OCI-LY1 (cell line): ENCODE measurements at regions not wholly inside any gene's neighbourhood (a gene's known extent, or its start where the extent isn't known, plus 50 kb on each side); places are given as distances from the start of the nearest gene placed in this dataset.

Experiments
- H2AFZ ChIP-seq: fragments of 200-600 bp; sonication (generic), shearing (Covaris generic); 2 replicates; pipeline ENCODE4 v1.6.0; 2014; ENCODE audit warnings: antibody characterized with exemption, mild to moderate bottlenecking, low read length
- H3F3A ChIP-seq: fragments of 200-600 bp; sonication (generic), shearing (Covaris generic); 2 replicates; pipeline ENCODE4 v1.6.0; 2014; ENCODE audit warnings: mild to moderate bottlenecking, antibody characterized with exemption, low read length, moderate library complexity; ENCODE audit not compliant: insufficient read depth
- H3K27ac ChIP-seq: fragments of 200-600 bp; sonication (generic); 2 replicates; pipeline ENCODE4 v1.5.1; 2014; ENCODE audit warnings: low read length, mixed run types, mild to moderate bottlenecking, low read depth; ENCODE audit not compliant: poor library complexity, severe bottlenecking
- H3K27me3 ChIP-seq: fragments of 200-600 bp; sonication (generic); 2 replicates; pipeline ENCODE4 v1.6.0; 2014; ENCODE audit warnings: antibody characterized with exemption, mild to moderate bottlenecking, low read length, moderate library complexity; ENCODE audit not compliant: insufficient read depth
- H3K36me3 ChIP-seq: fragments of 200-600 bp; sonication (generic); 2 replicates; pipeline ENCODE4 v1.6.1; 2014; ENCODE audit warnings: mild to moderate bottlenecking, antibody characterized with exemption, low read length, moderate library complexity, mixed read lengths; ENCODE audit not compliant: insufficient read depth
- H3K4me1 ChIP-seq: fragments of 200-600 bp; sonication (generic); 2 replicates; pipeline ENCODE4 v1.5.1; 2014; ENCODE audit warnings: mild to moderate bottlenecking, low read length, moderate library complexity; ENCODE audit not compliant: insufficient read depth, severe bottlenecking
- H3K4me2 ChIP-seq: fragments of 200-600 bp; sonication (generic), shearing (Covaris generic); 2 replicates; pipeline ENCODE4 v1.6.1; 2014; ENCODE audit warnings: low read length
- H3K4me3 ChIP-seq: fragments of 200-600 bp; sonication (generic); 2 replicates; pipeline ENCODE4 v1.5.1; 2014; ENCODE audit warnings: low read length, low read depth, mild to moderate bottlenecking, mixed read lengths; ENCODE audit not compliant: poor library complexity, severe bottlenecking
- H3K79me2 ChIP-seq: fragments of 200-600 bp; shearing (Covaris generic); 2 replicates; pipeline ENCODE4 v1.6.1; 2016; ENCODE audit warnings: mixed run types, low read length, mixed read lengths; ENCODE audit not compliant: insufficient read depth
- H3K9ac ChIP-seq: fragments of 200-600 bp; sonication (generic), shearing (Covaris generic); 2 replicates; pipeline ENCODE4 v1.6.1; 2014; ENCODE audit warnings: mild to moderate bottlenecking, low read length, mixed read lengths
- H3K9me2 ChIP-seq: fragments of 200-600 bp; sonication (generic), shearing (Covaris generic); 2 replicates; pipeline ENCODE4 v1.6.1; 2014; ENCODE audit warnings: low read depth, mild to moderate bottlenecking, low read length, mixed read lengths
- H3K9me3 ChIP-seq: fragments of 200-600 bp; shearing (Covaris generic); 2 replicates; pipeline ENCODE4 v1.6.1; 2014; ENCODE audit warnings: low read length, mixed read lengths
- H4K20me1 ChIP-seq: fragments of 200-600 bp; sonication (generic), shearing (Covaris generic); 2 replicates; pipeline ENCODE4 v1.6.0; 2016; ENCODE audit warnings: mild to moderate bottlenecking, low read length; ENCODE audit not compliant: insufficient read depth
- EZH2 ChIP-seq: fragments of 200-600 bp; sonication (generic), shearing (Covaris generic); IDR thresholded peaks from 2 replicates; pipeline ENCODE4 v1.8.0; 2017; ENCODE audit warnings: borderline replicate concordance, mixed run types, mild to moderate bottlenecking, antibody characterized with exemption, low read length, moderate library complexity, mixed read lengths
- TF ChIP-seq, protein P1 (sequence below): fragments of 200-600 bp; sonication (generic), shearing (Covaris generic); IDR thresholded peaks from 2 replicates; pipeline ENCODE4 v1.5.1; 2017; ENCODE audit warnings: mild to moderate bottlenecking, antibody characterized with exemption, low read length, moderate library complexity, mixed read lengths

GRCh38 chr17:77478281-77478680 lies 337.5 kb downstream of the SEC14L1 start:
- Histone ChIP-seq H3K9ac (no peak overlapping the region; the same call in 1 of the 2 replicates), H4K20me1 (no peaks in the 10 kb centered on the region), H3K27ac (peak overlapping the region; percentile 99), H3K9me2 (no peaks in the 10 kb centered on the region), H3K27me3 (no peaks in the 10 kb centered on the region), H3F3A (peaks cover 1% of the 10 kb centered on the region; the same call in 1 of the 2 replicates), H3K4me3 (no peak overlapping the region), H3K9me3 (no peaks in the 10 kb centered on the region), H3K4me1 (peaks cover 72% of the 10 kb centered on the region), H3K79me2 (peaks cover 90% of the 10 kb centered on the region), H2AFZ (no peak overlapping the region), H3K36me3 (peaks cover 86% of the 10 kb centered on the region), H3K4me2 (peak overlapping the region; percentile 76; the same call in 1 of the 2 replicates)
- TF ChIP-seq, protein P1, sequence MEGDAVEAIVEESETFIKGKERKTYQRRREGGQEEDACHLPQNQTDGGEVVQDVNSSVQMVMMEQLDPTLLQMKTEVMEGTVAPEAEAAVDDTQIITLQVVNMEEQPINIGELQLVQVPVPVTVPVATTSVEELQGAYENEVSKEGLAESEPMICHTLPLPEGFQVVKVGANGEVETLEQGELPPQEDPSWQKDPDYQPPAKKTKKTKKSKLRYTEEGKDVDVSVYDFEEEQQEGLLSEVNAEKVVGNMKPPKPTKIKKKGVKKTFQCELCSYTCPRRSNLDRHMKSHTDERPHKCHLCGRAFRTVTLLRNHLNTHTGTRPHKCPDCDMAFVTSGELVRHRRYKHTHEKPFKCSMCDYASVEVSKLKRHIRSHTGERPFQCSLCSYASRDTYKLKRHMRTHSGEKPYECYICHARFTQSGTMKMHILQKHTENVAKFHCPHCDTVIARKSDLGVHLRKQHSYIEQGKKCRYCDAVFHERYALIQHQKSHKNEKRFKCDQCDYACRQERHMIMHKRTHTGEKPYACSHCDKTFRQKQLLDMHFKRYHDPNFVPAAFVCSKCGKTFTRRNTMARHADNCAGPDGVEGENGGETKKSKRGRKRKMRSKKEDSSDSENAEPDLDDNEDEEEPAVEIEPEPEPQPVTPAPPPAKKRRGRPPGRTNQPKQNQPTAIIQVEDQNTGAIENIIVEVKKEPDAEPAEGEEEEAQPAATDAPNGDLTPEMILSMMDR = no peak
- no peak for TF ChIP-seq EZH2

DNA sequence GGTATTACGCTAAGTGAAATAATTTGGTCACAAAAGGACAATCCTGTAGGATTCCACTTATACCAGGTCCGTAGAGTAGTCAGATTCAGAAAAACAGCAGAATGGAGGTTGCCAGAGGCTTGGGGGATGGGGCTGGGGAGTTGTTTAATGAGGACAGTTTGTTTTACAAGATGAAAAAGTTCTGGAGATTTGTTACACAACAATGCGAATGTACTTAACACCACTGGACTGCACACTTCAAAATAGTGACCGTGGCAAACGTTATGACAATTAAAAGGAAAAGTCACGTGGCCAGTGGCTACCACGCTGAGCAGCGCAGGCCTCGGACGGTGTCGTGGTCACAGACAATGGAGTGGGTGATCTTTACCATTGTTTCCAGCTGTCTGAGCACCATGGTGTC lies 338.1 kb downstream of the SEC14L1 start:
- H4K20me1 ChIP-seq = no peaks in the 10 kb centered on the region
- peak overlapping the region; percentile 36 for H3K4me3 ChIP-seq
- H3F3A ChIP-seq = no peaks in the 10 kb centered on the region
- peaks cover 90% of the 10 kb centered on the region for H3K79me2 ChIP-seq
- TF ChIP-seq, protein P1 = no peak
- no peak for TF ChIP-seq EZH2
- peaks cover 66% of the 10 kb centered on the region for H3K4me1 ChIP-seq
- H3K4me2 ChIP-seq = peak overlapping the region; percentile 54
- no peak overlapping the region for H2AFZ ChIP-seq
- H3K27me3 ChIP-seq = no peaks in the 10 kb centered on the region
- peaks cover 86% of the 10 kb centered on the region for H3K36me3 ChIP-seq
- no peaks in the 10 kb centered on the region for H3K9me2 ChIP-seq
- H3K27ac ChIP-seq = peak overlapping the region; percentile 99
- H3K9ac ChIP-seq = peak overlapping the region; percentile 17; the same call in 1 of the 2 replicates
- no peaks in the 10 kb centered on the region for H3K9me3 ChIP-seq

- H3K4me1 ChIP-seq = peaks cover 59% of the 10 kb centered on the region
- H3K9ac ChIP-seq = peak overlapping the region; percentile 21; the same call in 1 of the 2 replicates
- H4K20me1 ChIP-seq = no peaks in the 10 kb centered on the region
- H3K4me3 ChIP-seq = peak overlapping the region; percentile 36
- H3K36me3 ChIP-seq = peaks cover 86% of the 10 kb centered on the region
- H3K27ac ChIP-seq = peak overlapping the region; percentile 99
- H3F3A ChIP-seq = no peaks in the 10 kb centered on the region
- H3K79me2 ChIP-seq = peaks cover 88% of the 10 kb centered on the region
- H3K4me2 ChIP-seq = peak overlapping the region; percentile 54
- H3K9me3 ChIP-seq = no peaks in the 10 kb centered on the region
- no peaks in the 10 kb centered on the region for H3K9me2 ChIP-seq
- no peak overlapping the region for H2AFZ ChIP-seq
- TF ChIP-seq, protein P1 = no peak; the same call in 1 of the 2 replicates
- no peak for TF ChIP-seq EZH2
- H3K27me3 ChIP-seq = no peaks in the 10 kb centered on the region
Measured at GRCh38 chr17:77479372-77480198, 338.8 kb downstream of the SEC14L1 start.
